Choroid plexus epithelial cell (primary cell): ENCODE measurements at regions not wholly inside any gene's neighbourhood (a gene's known extent, or its start where the extent isn't known, plus 50 kb on each side); places are given as distances from the start of the nearest gene placed in this dataset.

Experiments
- DNase-seq: peaks from one replicate; pipeline ENCODE4 v3.0.0-alpha.2; 2010; ENCODE audit warnings: low read depth
- H3K4me3 ChIP-seq: 2 replicates; pipeline ENCODE4 v1.5.1; 2011; ENCODE audit warnings: low read depth, mild to moderate bottlenecking, control low read depth, low read length, moderate library complexity
- CTCF ChIP-seq: conservative IDR thresholded peaks from 2 replicates; pipeline ENCODE4 v1.5.1; 2011; ENCODE audit warnings: low read depth, mild to moderate bottlenecking, control low read depth, inconsistent platforms, low read length, moderate library complexity

DNA sequence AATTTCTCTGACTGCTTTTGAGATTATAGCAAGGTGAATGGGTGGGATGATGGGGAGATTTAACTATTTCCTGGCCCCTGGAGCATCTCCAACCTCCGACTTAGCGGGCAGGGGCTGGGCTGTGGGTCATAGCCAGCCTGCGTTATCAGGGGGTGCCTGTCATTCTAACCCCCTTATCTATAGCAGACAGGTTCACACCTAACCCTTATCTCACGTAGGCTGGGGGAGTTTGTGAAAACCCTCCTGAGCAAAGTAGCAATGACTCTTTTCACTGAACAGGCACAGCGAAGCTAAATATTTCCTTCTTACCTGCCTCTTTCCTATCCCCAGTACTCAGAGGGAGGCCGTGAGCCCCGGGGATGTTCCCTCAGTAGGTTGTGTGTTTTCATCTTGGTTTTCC, 511.4 kb upstream of the B3GAT1 start:
- no peak for TF ChIP-seq CTCF
- DNase-seq: no peak
- H3K4me3 ChIP-seq: no peak overlapping the region

DNA sequence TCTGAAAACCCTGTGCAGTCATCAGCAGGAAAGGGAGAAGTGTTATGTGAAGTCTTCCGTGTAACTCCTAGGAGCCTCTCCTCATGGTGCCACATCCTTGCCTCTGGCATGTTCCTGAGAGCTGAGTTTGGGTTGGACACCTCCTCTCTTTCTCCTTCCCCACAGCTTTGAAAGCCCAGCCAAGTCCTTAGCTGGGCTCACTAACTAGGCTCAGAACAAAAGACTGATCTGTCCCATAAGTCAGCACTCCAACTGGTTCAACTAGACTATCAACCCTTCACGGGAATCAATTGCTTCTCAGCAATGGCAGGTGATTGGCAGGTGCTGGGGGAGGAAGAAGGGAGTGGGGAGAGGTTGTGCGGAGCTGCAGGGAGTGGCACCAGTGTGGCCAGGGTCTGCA, 509.9 kb upstream of the B3GAT1 start:
- TF ChIP-seq CTCF: no peak
- H3K4me3 ChIP-seq: no peak overlapping the region
- no peak for DNase-seq

DNA sequence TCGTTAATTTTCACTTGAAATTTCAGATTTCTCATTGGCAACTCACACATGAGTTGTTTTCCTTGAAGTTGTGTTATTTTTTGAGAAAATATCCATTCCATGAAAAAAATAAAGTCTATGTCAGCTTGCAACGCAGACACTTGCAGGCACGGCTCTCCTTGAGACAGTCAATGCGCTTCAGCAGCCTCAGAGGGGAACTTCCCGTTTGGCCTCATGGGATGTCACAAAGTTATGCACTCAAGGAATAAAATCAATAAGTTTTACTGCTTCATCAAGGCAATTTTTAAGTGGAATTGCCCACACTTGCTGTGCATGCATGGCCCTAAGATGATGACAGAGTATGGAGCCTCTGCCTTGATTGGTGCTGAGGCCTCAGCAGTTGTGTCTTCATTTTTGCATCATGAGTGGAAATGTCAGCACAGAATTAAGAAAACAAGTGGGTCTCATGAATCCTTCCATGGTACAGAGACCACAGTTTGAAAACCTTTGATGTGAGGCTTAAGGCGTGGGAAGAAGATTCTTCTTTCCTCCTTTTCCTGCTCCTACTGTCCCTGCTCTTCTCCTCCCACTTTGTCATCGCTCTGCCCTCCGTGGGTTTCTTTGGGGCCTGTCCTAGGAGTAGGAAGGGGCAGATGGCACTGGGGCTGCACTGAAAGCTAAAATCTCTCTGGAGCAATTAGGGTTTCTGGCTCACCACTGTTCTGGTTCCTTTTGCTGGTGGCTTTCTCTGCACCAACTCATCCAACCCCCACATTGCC, 509.0 kb upstream of the B3GAT1 start:
- DNase-seq: no peak
- no peak overlapping the region for H3K4me3 ChIP-seq
- no peak for TF ChIP-seq CTCF

DNA sequence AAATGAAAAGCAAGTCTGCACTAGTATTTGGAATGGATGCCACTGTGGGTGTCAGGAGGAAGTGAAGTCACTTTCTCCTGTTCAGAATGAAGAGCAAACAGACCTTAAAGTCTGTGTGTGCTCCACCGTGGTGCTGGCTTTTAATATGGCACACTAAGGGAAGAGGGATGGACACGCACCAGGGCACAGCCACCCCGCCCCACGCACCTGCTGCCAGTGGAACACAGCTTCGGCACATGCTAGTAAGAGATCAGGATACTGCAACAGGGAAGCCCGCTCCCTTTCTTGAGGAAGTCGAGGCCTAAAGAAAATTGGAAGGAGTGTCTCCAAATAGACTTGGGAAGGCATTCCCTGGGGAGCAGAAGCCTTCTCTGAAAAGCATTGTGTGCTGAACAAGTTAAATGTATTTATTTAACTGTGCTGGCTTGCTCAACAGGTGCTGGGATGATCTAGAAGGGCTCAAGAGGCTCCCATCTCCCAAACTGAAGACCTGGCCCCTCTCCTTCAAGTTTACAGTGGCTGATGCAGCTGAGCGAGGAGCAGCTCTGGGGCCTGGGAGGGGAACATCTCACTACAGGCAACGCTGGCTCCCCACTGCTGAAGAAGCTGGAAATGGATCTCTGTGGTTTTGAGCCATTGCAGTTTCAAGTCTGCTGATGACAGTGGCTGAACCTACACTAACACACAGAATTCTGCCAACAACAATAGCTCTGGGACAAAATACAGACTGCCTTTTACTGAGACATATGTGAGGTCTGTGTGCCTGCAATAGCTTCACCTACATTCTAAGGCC, 504.6 kb upstream of the B3GAT1 start:
- TF ChIP-seq CTCF: no peak
- no peak for DNase-seq
- H3K4me3 ChIP-seq: no peak overlapping the region

GRCh38 chr11:134915881-134916280, 503.8 kb upstream of the B3GAT1 start:
- TF ChIP-seq CTCF: no peak
- no peak overlapping the region for H3K4me3 ChIP-seq
- no peak for DNase-seq

DNA sequence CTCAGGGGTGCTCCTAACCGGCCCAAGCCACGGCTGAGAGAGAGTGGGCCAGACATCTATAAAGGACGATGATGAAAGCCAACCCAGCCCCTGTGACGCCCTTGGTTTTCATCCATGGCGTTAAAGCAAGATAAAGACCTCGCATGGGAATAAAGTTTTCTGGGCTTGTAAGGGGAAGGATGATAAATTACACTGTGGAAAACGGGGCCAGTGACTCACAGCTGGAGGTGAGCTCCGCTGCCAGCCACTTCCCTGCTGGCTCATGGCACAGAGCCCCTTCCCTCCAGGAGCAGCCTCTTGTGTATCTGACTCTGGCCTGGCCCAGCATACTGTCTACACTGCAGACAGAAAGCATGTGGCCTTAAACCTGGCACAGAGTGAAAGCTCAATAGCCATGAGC, 503.2 kb upstream of the B3GAT1 start:
- no peak for TF ChIP-seq CTCF
- DNase-seq: no peak
- H3K4me3 ChIP-seq: no peak overlapping the region

GRCh38 chr11:134913999-134914590, 502.1 kb upstream of the B3GAT1 start:
- DNase-seq: no peak
- no peak for TF ChIP-seq CTCF
- no peak overlapping the region for H3K4me3 ChIP-seq
